Mesendoderm (in vitro differentiated cells): ENCODE measurements at regions not wholly inside any gene's neighbourhood (a gene's known extent, or its start where the extent isn't known, plus 50 kb on each side); places are given as distances from the start of the nearest gene placed in this dataset.

ENCODE experiments used
- DNase-seq: peaks from one replicate; pipeline ENCODE4 v3.0.0; 2013
- H2AK5ac ChIP-seq: 2 replicates; pipeline ENCODE4 v1.6.1; 2013; ENCODE audit warnings: low read length, inconsistent platforms
- H2BK120ac ChIP-seq: 2 replicates; pipeline ENCODE4 v1.6.1; 2013; ENCODE audit warnings: low read depth, mild to moderate bottlenecking, low read length, moderate library complexity, mixed read lengths
- H2BK15ac ChIP-seq: replicated peaks from 2 replicates; pipeline ENCODE4 v1.6.1; 2013; ENCODE audit warnings: low read depth, mild to moderate bottlenecking, moderate library complexity
- H2BK5ac ChIP-seq: 2 replicates; pipeline ENCODE4 v1.6.1; 2013; ENCODE audit warnings: low read length, inconsistent platforms
- H3K18ac ChIP-seq: 2 replicates; pipeline ENCODE4 v1.6.1; 2013; ENCODE audit warnings: mild to moderate bottlenecking, low read length, mixed read lengths
- H3K23ac ChIP-seq: one replicate; pipeline ENCODE4 v1.6.1; 2013; ENCODE audit warnings: low read length
- H3K27ac ChIP-seq: 2 replicates; pipeline ENCODE4 v1.5.1; 2013; ENCODE audit warnings: low read depth, mild to moderate bottlenecking, inconsistent platforms, low read length, moderate library complexity
- H3K27me3 ChIP-seq: 2 replicates; pipeline ENCODE4 v1.6.1; 2013; ENCODE audit warnings: low read length, control low read depth, mild to moderate bottlenecking, inconsistent platforms; ENCODE audit not compliant: insufficient read depth, poor library complexity
- H3K36me3 ChIP-seq: 2 replicates; pipeline ENCODE4 v1.6.1; 2013; ENCODE audit warnings: low read length, inconsistent platforms; ENCODE audit not compliant: control insufficient read depth, insufficient read depth
- H3K4ac ChIP-seq: one replicate; pipeline ENCODE4 v1.6.1; 2013; ENCODE audit warnings: low read depth, mild to moderate bottlenecking, low read length, moderate library complexity
- H3K4me1 ChIP-seq: 2 replicates; pipeline ENCODE4 v1.6.1; 2013; ENCODE audit warnings: low read depth, low read length, inconsistent platforms; ENCODE audit not compliant: control insufficient read depth
- H3K4me2 ChIP-seq: 2 replicates; pipeline ENCODE4 v1.6.1; 2013; ENCODE audit warnings: low read length
- H3K4me3 ChIP-seq: 2 replicates; pipeline ENCODE4 v1.5.1; 2013; ENCODE audit warnings: mild to moderate bottlenecking, low read length
- H3K56ac ChIP-seq: one replicate; pipeline ENCODE4 v1.6.1; 2013; ENCODE audit warnings: low read length
- H3K79me1 ChIP-seq: 2 replicates; pipeline ENCODE4 v1.6.1; 2013; ENCODE audit warnings: low read length, inconsistent platforms
- H3K79me2 ChIP-seq: 2 replicates; pipeline ENCODE4 v1.6.1; 2013; ENCODE audit warnings: mild to moderate bottlenecking, low read length; ENCODE audit not compliant: control insufficient read depth, insufficient read depth
- H3K9ac ChIP-seq: 2 replicates; pipeline ENCODE4 v1.6.1; 2013; ENCODE audit warnings: low read length, inconsistent platforms
- H4K5ac ChIP-seq: one replicate; pipeline ENCODE4 v1.6.1; 2013; ENCODE audit warnings: low read length
- H4K8ac ChIP-seq: one replicate; pipeline ENCODE4 v1.6.1; 2013; ENCODE audit warnings: low read depth, mild to moderate bottlenecking, control low read depth, low read length, moderate library complexity
- WGBS: extraction: QIAGEN DNeasy Blood & Tissue Kit; methylation state at CpG from one replicate; pipeline ENCODE4 v1.1.7; 2013; ENCODE audit warnings: low lambda C conversion rate, missing lambda C conversion rate; ENCODE audit not compliant: insufficient coverage; ENCODE audit errors: extremely low coverage; 5-methylcytosine and 5-hydroxymethylcytosine counted together

DNA sequence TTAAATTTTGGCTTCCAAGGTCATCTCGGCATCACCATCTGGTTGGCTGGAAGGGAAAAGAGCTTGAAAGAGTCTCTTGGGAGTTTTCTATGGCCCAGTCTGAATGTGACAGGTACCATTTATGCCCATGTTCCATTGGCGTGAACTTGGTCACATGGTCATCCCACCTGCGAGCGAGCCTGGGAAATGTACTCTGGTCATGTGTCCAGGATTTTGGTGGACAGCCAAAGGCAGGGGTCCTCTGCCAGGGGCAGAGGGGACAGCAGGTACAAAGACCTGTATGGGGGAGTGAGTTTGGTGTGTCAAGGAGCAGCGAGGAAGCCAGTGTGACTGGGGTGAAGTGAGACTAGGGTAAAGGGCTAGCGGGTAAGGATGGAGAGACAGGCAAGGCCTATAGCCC, 112.6 kb downstream of the CDC5L start:
- Histone ChIP-seq H3K4me3 (no peak overlapping the region), H2BK120ac (no peak overlapping the region), H3K4me2 (no peak overlapping the region), H3K4me1 (no peaks in the 10 kb centered on the region), H3K4ac (no peak overlapping the region), H3K56ac (no peak overlapping the region), H2AK5ac (no peak overlapping the region), H3K27ac (no peak overlapping the region), H4K8ac (no peak overlapping the region), H2BK15ac (no peak overlapping the region), H3K36me3 (no peaks in the 10 kb centered on the region), H3K18ac (no peak overlapping the region), H3K9ac (no peak overlapping the region), H3K79me2 (no peaks in the 10 kb centered on the region), H2BK5ac (no peak overlapping the region), H3K23ac (no peak overlapping the region), H3K79me1 (no peaks in the 10 kb centered on the region), H4K5ac (no peak overlapping the region), H3K27me3 (no peaks in the 10 kb centered on the region)
- DNase-seq: no peak
- no CpG with 5 or more reads among the region's 6 CpGs for WGBS

DNA sequence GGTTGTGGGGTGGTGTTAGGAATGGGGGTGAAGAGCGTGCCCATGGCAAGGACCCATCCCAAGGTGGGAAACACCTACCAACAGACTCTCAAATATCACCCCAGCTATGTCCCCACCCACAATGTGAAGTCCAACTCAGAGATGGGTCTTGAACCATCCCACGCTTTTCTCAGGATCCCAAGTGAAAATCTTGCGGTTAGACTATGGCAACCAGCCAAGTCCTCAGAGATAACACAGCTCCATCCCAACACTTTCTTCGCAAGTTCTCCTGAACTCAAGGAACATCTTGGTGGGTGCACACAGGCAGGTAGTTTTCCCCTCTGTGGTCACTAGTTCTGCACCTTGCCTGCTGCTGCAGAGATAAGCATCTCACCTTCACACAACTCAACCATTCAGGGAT, 116.0 kb downstream of the CDC5L start:
- H3K36me3 ChIP-seq: no peaks in the 10 kb centered on the region
- H4K8ac ChIP-seq: no peak overlapping the region
- no peak overlapping the region for H3K18ac ChIP-seq
- no peaks in the 10 kb centered on the region for H3K79me2 ChIP-seq
- no peaks in the 10 kb centered on the region for H3K79me1 ChIP-seq
- no peak overlapping the region for H2BK15ac ChIP-seq
- no peak overlapping the region for H3K9ac ChIP-seq
- WGBS: no CpG with 5 or more reads among the region's 4 CpGs
- H3K27ac ChIP-seq: no peak overlapping the region
- H2BK120ac ChIP-seq: no peak overlapping the region
- H3K4me1 ChIP-seq: no peaks in the 10 kb centered on the region
- no peak overlapping the region for H3K23ac ChIP-seq
- no peak overlapping the region for H2BK5ac ChIP-seq
- H3K4ac ChIP-seq: no peak overlapping the region
- no peak overlapping the region for H3K4me3 ChIP-seq
- H4K5ac ChIP-seq: no peak overlapping the region
- H3K56ac ChIP-seq: no peak overlapping the region
- no peak overlapping the region for H3K4me2 ChIP-seq
- no peak overlapping the region for H2AK5ac ChIP-seq
- H3K27me3 ChIP-seq: no peaks in the 10 kb centered on the region
- DNase-seq: no peak

DNA sequence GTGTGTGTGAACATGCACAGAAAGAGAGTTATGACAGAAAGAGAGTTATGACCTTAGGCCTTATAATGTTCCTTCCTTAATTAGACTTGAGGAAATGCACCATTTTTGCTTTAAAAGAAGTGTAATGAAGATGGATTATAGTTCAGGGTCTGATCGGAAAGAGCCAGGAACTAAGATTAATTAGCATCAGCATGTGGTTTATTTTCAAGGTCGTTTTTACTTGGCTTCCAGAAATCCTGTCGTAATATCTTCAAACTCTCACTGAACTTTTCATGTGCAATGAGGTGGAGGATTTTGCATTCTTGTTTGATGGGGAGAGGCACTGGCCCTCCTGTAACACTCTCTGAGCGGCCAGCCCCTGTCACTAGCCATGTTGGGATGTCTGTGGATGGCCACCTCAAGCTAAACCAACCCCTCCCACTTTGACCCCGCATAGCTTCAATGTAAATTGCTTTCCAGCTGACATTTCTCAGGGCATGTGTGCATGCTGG, 116.8 kb downstream of the CDC5L start:
- Histone ChIP-seq H3K4me1 (no peaks in the 10 kb centered on the region), H3K56ac (no peak overlapping the region), H3K79me2 (no peaks in the 10 kb centered on the region), H3K4ac (no peak overlapping the region), H3K36me3 (no peaks in the 10 kb centered on the region), H4K5ac (no peak overlapping the region), H2BK120ac (no peak overlapping the region), H3K4me3 (no peak overlapping the region), H3K18ac (no peak overlapping the region), H3K79me1 (no peaks in the 10 kb centered on the region), H3K4me2 (no peak overlapping the region), H2BK5ac (no peak overlapping the region), H3K27me3 (no peaks in the 10 kb centered on the region), H3K23ac (no peak overlapping the region), H2AK5ac (no peak overlapping the region), H3K9ac (no peak overlapping the region), H3K27ac (no peak overlapping the region), H4K8ac (no peak overlapping the region), H2BK15ac (no peak overlapping the region)
- no peak for DNase-seq
- WGBS: no CpG with 5 or more reads among the region's 5 CpGs

DNA sequence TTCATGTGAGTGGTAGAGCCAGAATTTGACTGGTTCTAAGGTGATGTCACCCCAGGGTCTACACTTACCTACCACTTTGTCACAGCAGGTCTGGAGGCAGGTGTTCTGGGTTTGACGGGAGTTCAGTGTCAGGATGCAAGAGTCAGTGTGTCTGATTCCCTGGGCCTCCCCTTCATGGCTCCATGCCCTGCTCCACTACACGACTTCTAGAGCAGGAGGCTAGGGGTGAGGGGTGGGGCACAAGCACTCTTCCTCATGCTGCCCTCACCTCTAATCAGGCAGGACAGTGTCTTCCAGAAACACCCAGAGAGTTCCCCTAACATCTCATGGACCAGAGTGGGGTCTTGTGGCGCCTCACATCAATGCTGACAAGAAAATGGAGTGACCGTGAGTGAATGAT, 118.2 kb downstream of the CDC5L start:
- Histone ChIP-seq H2BK5ac (no peak overlapping the region), H3K9ac (no peak overlapping the region), H3K18ac (no peak overlapping the region), H3K36me3 (no peaks in the 10 kb centered on the region), H2BK15ac (no peak overlapping the region), H3K4me1 (no peaks in the 10 kb centered on the region), H2AK5ac (no peak overlapping the region), H3K27me3 (no peaks in the 10 kb centered on the region), H3K27ac (no peak overlapping the region), H3K79me2 (no peaks in the 10 kb centered on the region), H3K4me2 (no peak overlapping the region), H3K4ac (no peak overlapping the region), H4K5ac (no peak overlapping the region), H2BK120ac (no peak overlapping the region), H4K8ac (no peak overlapping the region), H3K4me3 (no peak overlapping the region), H3K79me1 (no peaks in the 10 kb centered on the region), H3K23ac (no peak overlapping the region), H3K56ac (no peak overlapping the region)
- WGBS: no CpG with 5 or more reads among the region's 4 CpGs
- no peak for DNase-seq

DNA sequence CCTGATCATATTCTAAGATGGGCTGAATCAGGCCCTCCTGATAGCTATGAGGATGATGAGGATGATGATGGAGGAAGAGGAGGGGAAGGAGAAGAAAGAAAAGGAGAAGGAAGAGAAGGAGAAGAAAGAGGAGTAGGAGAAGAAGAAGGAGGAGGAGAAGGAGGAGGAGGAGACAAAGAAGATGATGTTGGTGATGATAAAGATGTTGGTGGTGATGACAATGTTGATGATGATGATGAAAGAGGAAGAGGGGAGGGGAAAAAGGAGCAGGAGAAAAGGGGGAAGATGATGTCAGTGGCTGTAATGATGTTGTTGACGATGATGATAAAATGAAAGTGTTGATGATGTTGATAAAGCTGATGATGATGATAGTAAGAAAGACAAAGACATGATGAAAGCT, 119.5 kb downstream of the CDC5L start:
- Histone ChIP-seq H3K4me3 (no peak overlapping the region), H4K5ac (no peak overlapping the region), H3K79me1 (no peaks in the 10 kb centered on the region), H2BK5ac (no peak overlapping the region), H3K23ac (no peak overlapping the region), H2AK5ac (no peak overlapping the region), H2BK15ac (no peak overlapping the region), H2BK120ac (no peak overlapping the region), H3K36me3 (no peaks in the 10 kb centered on the region), H3K56ac (no peak overlapping the region), H3K27me3 (no peaks in the 10 kb centered on the region), H3K27ac (no peak overlapping the region), H3K9ac (no peak overlapping the region), H3K18ac (no peak overlapping the region), H3K4me1 (no peaks in the 10 kb centered on the region), H3K79me2 (no peaks in the 10 kb centered on the region), H3K4me2 (no peak overlapping the region), H3K4ac (no peak overlapping the region), H4K8ac (no peak overlapping the region)
- WGBS: 100% methylated on average over 1 of the region's 1 CpG
- DNase-seq: no peak

DNA sequence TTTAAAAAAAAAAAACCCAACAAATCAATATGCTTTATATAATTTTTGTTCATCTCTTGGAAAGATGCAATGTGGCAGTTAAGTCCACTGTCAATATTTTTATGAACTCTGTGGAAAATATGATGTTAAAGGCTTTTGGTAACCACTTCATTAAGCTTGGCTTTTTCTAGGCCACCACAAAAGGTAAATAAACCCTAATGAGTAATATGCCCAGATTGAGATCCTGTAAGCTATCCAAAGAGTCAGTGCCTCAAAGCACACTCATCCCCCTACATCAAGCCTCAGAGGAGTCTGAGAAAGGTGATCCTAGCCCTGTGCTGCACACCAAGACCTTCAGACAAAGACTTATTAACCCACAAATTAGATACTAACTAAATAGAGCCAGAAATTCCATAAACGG, 121.1 kb downstream of the CDC5L start:
- no peaks in the 10 kb centered on the region for H3K36me3 ChIP-seq
- H3K4ac ChIP-seq: no peak overlapping the region
- H3K79me2 ChIP-seq: no peaks in the 10 kb centered on the region
- H3K4me1 ChIP-seq: no peaks in the 10 kb centered on the region
- H2AK5ac ChIP-seq: no peak overlapping the region
- H2BK15ac ChIP-seq: no peak overlapping the region
- H3K23ac ChIP-seq: no peak overlapping the region
- H3K9ac ChIP-seq: no peak overlapping the region
- no peak overlapping the region for H3K4me3 ChIP-seq
- no peak overlapping the region for H3K27ac ChIP-seq
- H3K79me1 ChIP-seq: no peaks in the 10 kb centered on the region
- H3K56ac ChIP-seq: no peak overlapping the region
- H3K27me3 ChIP-seq: no peaks in the 10 kb centered on the region
- WGBS: no CpG with 5 or more reads among the region's 1 CpG
- H4K5ac ChIP-seq: no peak overlapping the region
- no peak overlapping the region for H3K18ac ChIP-seq
- no peak for DNase-seq
- no peak overlapping the region for H2BK120ac ChIP-seq
- H4K8ac ChIP-seq: no peak overlapping the region
- H2BK5ac ChIP-seq: no peak overlapping the region
- no peak overlapping the region for H3K4me2 ChIP-seq
